BJ (cell line): ENCODE measurements at regions not wholly inside any gene's neighbourhood (a gene's known extent, or its start where the extent isn't known, plus 50 kb on each side); places are given as distances from the start of the nearest gene placed in this dataset.

Experiments
- CTCF ChIA-PET: fragments of 350-600 bp; formaldehyde crosslinking; extraction: SDS; loops from one replicate; lab custom pipeline; 2021; ENCODE audit warnings: antibody characterized with exemption, inconsistent platforms; lab: Yijun Ruan, JAX
- POLR2A ChIA-PET: fragments of 300-600 bp; sonication (Branson Sonifier 250); formaldehyde crosslinking; extraction: SDS; loops from one replicate; lab custom pipeline; 2021; ENCODE audit warnings: antibody characterized with exemption; lab: Charles Lee
- DNase-seq: peaks from one replicate; pipeline ENCODE4 v3.0.0-alpha.2; 2011; ENCODE audit warnings: low read depth
- H3K27me3 ChIP-seq: 2 replicates; pipeline ENCODE4 v1.6.0; 2011; ENCODE audit warnings: low read length; ENCODE audit not compliant: control insufficient read depth, insufficient read depth
- H3K36me3 ChIP-seq: 2 replicates; pipeline ENCODE4 v1.5.1; 2011; ENCODE audit warnings: low read length; ENCODE audit not compliant: control insufficient read depth, insufficient read depth
- H3K4me3 ChIP-seq: 2 replicates; pipeline ENCODE4 v1.5.1; 2011; ENCODE audit warnings: low read depth, mild to moderate bottlenecking, control low read depth, low read length
- CTCF ChIP-seq: IDR thresholded peaks from 2 replicates; pipeline ENCODE4 v1.5.1; 2011; ENCODE audit warnings: low read depth, mild to moderate bottlenecking, control low read depth, inconsistent platforms, low read length, moderate library complexity; ENCODE audit not compliant: insufficient read depth

GRCh38 chr13:31049833-31050232, 111.9 kb downstream of the HSPH1 start:
- no peak for DNase-seq
- H3K36me3 ChIP-seq: no peaks in the 10 kb centered on the region
- ChIA-PET POLR2A (no interaction called here), CTCF (interaction anchor here (1.1 to 2.7 kb wide), 8 partner anchors 10 to 192 kb away, joined by 3 to 6 read pairs (median 3); no protein-coding TSS in a partner anchor)
- no peaks in the 10 kb centered on the region for H3K27me3 ChIP-seq
- H3K4me3 ChIP-seq: no peak overlapping the region
- no peak for TF ChIP-seq CTCF

GRCh38 chr13:31049083-31049482, 112.6 kb downstream of the HSPH1 start:
- no peak overlapping the region for H3K4me3 ChIP-seq
- TF ChIP-seq CTCF: no peak
- POLR2A ChIA-PET: interaction anchor here (0.6 kb wide), 1 partner anchor 55 kb away, joined by 3 read pairs; no protein-coding TSS in a partner anchor
- H3K36me3 ChIP-seq: no peaks in the 10 kb centered on the region
- H3K27me3 ChIP-seq: no peaks in the 10 kb centered on the region
- no peak for DNase-seq
- CTCF ChIA-PET: interaction anchor here (0.9 to 2.7 kb wide), 3 partner anchors 70 to 191 kb away, joined by 3 to 6 read pairs (median 4); no protein-coding TSS in a partner anchor

GRCh38 chr13:31048521-31048920, 113.2 kb downstream of the HSPH1 start:
- TF ChIP-seq CTCF: no peak
- H3K36me3 ChIP-seq: no peaks in the 10 kb centered on the region
- CTCF ChIA-PET: interaction anchor here (0.6 to 2.7 kb wide), 3 partner anchors 70 to 124 kb away, joined by 3 to 6 read pairs (median 4); no protein-coding TSS in a partner anchor

GRCh38 chr13:31046711-31047279, 114.3 kb downstream of the TEX26 start:
- ChIA-PET CTCF (interaction anchor here (1.2 to 3.0 kb wide), 5 partner anchors 10 to 238 kb away, joined by 4 to 16 read pairs (median 6); no protein-coding TSS in a partner anchor), POLR2A (no interaction called here)
- DNase-seq: no peak
- Histone ChIP-seq H3K36me3 (no peaks in the 10 kb centered on the region), H3K4me3 (no peak overlapping the region), H3K27me3 (no peaks in the 10 kb centered on the region)
- TF ChIP-seq CTCF: no peak

More at GRCh38 chr13:31048521-31048920, 113.2 kb downstream of the HSPH1 start:
- no peaks in the 10 kb centered on the region for H3K27me3 ChIP-seq
- DNase-seq: no peak
- POLR2A ChIA-PET: no interaction called here
- no peak overlapping the region for H3K4me3 ChIP-seq

GRCh38 chr13:31045286-31046081, 113.0 kb downstream of the TEX26 start:
- H3K27me3 ChIP-seq: no peaks in the 10 kb centered on the region
- TF ChIP-seq CTCF: no peak
- H3K36me3 ChIP-seq: no peaks in the 10 kb centered on the region
- H3K4me3 ChIP-seq: no peak overlapping the region
- peak; percentile 85 for DNase-seq
- POLR2A ChIA-PET: no interaction called here
- CTCF ChIA-PET: interaction anchor here (0.7 to 3.0 kb wide), 20 partner anchors 9 to 919 kb away, joined by 3 to 17 read pairs (median 4); partner anchors contain the start of gene B3GLCT
